ENCODE measurements at regions not wholly inside any gene's neighbourhood (a gene's known extent, or its start where the extent isn't known, plus 50 kb on each side); places are given as distances from the start of the nearest gene placed in this dataset.

DNA sequence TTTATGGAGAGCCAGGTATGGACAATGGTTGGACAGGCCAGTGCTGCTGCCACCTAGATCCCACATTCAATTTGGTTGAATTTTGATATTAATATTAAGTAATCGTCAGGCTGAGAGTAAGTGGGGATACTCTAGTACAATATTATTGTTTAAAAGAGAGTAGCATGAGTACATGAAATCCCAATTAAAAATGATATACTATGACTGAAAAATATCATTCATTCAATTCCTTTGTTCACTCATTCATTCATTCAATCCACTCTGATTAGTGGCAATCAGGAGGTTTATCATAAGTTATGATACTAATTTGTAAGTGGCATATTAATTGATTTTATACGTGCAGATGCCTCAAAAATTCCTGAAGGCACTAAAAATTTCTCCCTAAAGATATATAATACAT is 224.2 kb downstream of the DMRT2 start:
- WGBS, 2 donors (ENCODE audit: extremely low coverage in 2 of 2, insufficient read length in 2 of 2, insufficient replicate concordance in 1 of 2): no CpG with 5 or more reads among the region's 2 CpGs
- no peak overlapping the region for H3K4me2 ChIP-seq (ENCODE audit: insufficient read depth, low read length, poor library complexity, severe bottlenecking)
- no peak overlapping the region for H3K27ac ChIP-seq (replicated peaks; ENCODE audit: low read length)
- DNase-seq (ENCODE audit: low spot score): no peak
- H3K4ac ChIP-seq (ENCODE audit: low read length): no peak overlapping the region
- no peak overlapping the region for H3K4me3 ChIP-seq (ENCODE audit: low read length in 2 of 2)
- H2BK120ac ChIP-seq (ENCODE audit: low read depth, low read length): no peak overlapping the region
- H2AK5ac ChIP-seq (ENCODE audit: low read depth, low read length): no peak overlapping the region
- no peaks in the 10 kb centered on the region for H3K36me3 ChIP-seq (replicated peaks in 1 of 2; ENCODE audit: control insufficient read depth in 2 of 2, insufficient read depth in 2 of 2, low read length in 2 of 2)
- H3K4me1 ChIP-seq (ENCODE audit: control insufficient read depth in 2 of 2, insufficient read depth in 1 of 2, low read depth in 1 of 2, low read length in 2 of 2): peaks cover 0 to 5% of the 10 kb centered on the region in 2 donors
- H4K91ac ChIP-seq (ENCODE audit: low read depth, low read length, poor library complexity): no peak overlapping the region
- H3K18ac ChIP-seq (ENCODE audit: low read length): no peak overlapping the region
- no peak overlapping the region for H2BK15ac ChIP-seq (ENCODE audit: low read length)
- H3K14ac ChIP-seq (ENCODE audit: low read length): no peak overlapping the region
- no peak overlapping the region for H2AFZ ChIP-seq (ENCODE audit: low read length)
- H3K23ac ChIP-seq (ENCODE audit: low read depth, low read length, poor library complexity): no peak overlapping the region
- H3K9ac ChIP-seq (ENCODE audit: low read depth, low read length, poor library complexity): no peak overlapping the region
- H3K9me3 ChIP-seq (replicated peaks in 1 of 2; ENCODE audit: control insufficient read depth in 2 of 2, insufficient read depth in 1 of 2, low read depth in 1 of 2, low read length in 2 of 2): no peaks in the 10 kb centered on the region
- no peaks in the 10 kb centered on the region for H3K79me1 ChIP-seq (ENCODE audit: low read depth, low read length)
- no peak overlapping the region for H4K8ac ChIP-seq (ENCODE audit: low read depth, low read length)
- H2BK12ac ChIP-seq (ENCODE audit: low read length): no peak overlapping the region
- no peaks in the 10 kb centered on the region for H3K27me3 ChIP-seq (ENCODE audit: control insufficient read depth in 3 of 3, insufficient read depth in 3 of 3, low read depth in 1 of 3, low read length in 3 of 3)
- H2BK5ac ChIP-seq (ENCODE audit: low read length): no peak overlapping the region

DNA sequence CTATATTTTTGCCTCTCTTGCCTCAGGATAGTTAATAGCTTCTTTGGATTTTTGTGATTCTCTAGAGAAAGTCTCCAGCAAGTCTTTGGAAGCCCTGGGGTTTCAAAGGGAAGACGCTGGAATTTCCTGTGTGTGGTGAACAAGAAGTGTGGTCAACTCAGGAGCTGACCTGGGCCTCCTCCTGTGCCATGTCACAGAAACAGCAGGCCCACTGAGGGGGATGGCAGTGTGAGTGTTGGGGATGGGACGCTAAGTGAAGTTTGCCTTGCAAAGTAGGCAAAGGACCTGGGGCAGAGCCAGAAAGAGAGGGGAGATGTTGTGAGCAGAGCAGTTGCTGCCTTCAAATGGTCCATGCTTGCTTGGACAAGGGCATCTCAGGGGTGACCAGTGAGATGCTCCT is 226.3 kb downstream of the DMRT2 start:
- Histone ChIP-seq H3K9ac (ENCODE audit: low read depth, low read length, poor library complexity) (no peak overlapping the region), H3K4ac (ENCODE audit: low read length) (no peak overlapping the region), H3K4me1 (ENCODE audit: control insufficient read depth in 2 of 2, insufficient read depth in 1 of 2, low read depth in 1 of 2, low read length in 2 of 2) (peaks cover 0 to 3% of the 10 kb centered on the region in 2 donors), H2BK5ac (ENCODE audit: low read length) (no peak overlapping the region), H2BK12ac (ENCODE audit: low read length) (no peak overlapping the region), H3K23ac (ENCODE audit: low read depth, low read length, poor library complexity) (no peak overlapping the region), H3K4me2 (ENCODE audit: insufficient read depth, low read length, poor library complexity, severe bottlenecking) (no peak overlapping the region), H3K9me3 (replicated peaks in 1 of 2; ENCODE audit: control insufficient read depth in 2 of 2, insufficient read depth in 1 of 2, low read depth in 1 of 2, low read length in 2 of 2) (no peaks in the 10 kb centered on the region), H3K79me1 (ENCODE audit: low read depth, low read length) (no peaks in the 10 kb centered on the region), H2AFZ (ENCODE audit: low read length) (no peak overlapping the region), H3K4me3 (ENCODE audit: low read length in 2 of 2) (no peak overlapping the region), H2BK15ac (ENCODE audit: low read length) (no peak overlapping the region), H3K27ac (replicated peaks; ENCODE audit: low read length) (no peak overlapping the region), H2BK120ac (ENCODE audit: low read depth, low read length) (no peak overlapping the region), H4K8ac (ENCODE audit: low read depth, low read length) (no peak overlapping the region), H4K91ac (ENCODE audit: low read depth, low read length, poor library complexity) (no peak overlapping the region), H3K27me3 (ENCODE audit: control insufficient read depth in 3 of 3, insufficient read depth in 3 of 3, low read depth in 1 of 3, low read length in 3 of 3) (no peaks in the 10 kb centered on the region), H2AK5ac (ENCODE audit: low read depth, low read length) (no peak overlapping the region), H3K18ac (ENCODE audit: low read length) (no peak overlapping the region), H3K36me3 (replicated peaks in 1 of 2; ENCODE audit: control insufficient read depth in 2 of 2, insufficient read depth in 2 of 2, low read length in 2 of 2) (no peaks in the 10 kb centered on the region), H3K14ac (ENCODE audit: low read length) (no peak overlapping the region)
- DNase-seq (ENCODE audit: low spot score): no peak
- no CpG with 5 or more reads among the region's 2 CpGs for WGBS, 2 donors (ENCODE audit: extremely low coverage in 2 of 2, insufficient read length in 2 of 2, insufficient replicate concordance in 1 of 2)

DNA sequence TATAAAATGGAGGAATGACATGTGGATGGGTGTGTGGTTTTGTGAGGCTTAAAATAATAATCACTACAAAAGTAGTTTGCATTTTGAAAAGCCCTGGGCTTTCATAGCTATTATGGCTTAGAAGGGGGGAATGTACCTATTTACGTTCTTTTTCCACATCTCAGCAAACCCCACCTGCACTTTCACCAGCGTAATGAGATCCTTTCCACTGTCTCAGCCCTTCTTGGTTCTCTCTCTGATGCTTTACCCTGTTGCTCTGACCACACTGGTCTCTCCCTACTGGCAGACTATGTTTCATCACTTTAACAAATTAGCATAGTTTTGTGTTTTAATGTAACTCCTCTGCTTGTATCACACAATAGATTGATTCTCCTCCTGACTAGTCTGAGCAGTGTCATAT is 234.6 kb downstream of the DMRT2 start:
- Histone ChIP-seq H3K27ac (replicated peaks; ENCODE audit: low read length) (no peak overlapping the region), H3K23ac (ENCODE audit: low read depth, low read length, poor library complexity) (no peak overlapping the region), H2BK12ac (ENCODE audit: low read length) (no peak overlapping the region), H3K79me1 (ENCODE audit: low read depth, low read length) (no peaks in the 10 kb centered on the region), H2BK15ac (ENCODE audit: low read length) (no peak overlapping the region), H3K14ac (ENCODE audit: low read length) (no peak overlapping the region), H3K4me3 (ENCODE audit: low read length in 2 of 2) (no peak overlapping the region), H3K4me2 (ENCODE audit: insufficient read depth, low read length, poor library complexity, severe bottlenecking) (no peak overlapping the region), H3K27me3 (ENCODE audit: control insufficient read depth in 3 of 3, insufficient read depth in 3 of 3, low read depth in 1 of 3, low read length in 3 of 3) (no peaks in the 10 kb centered on the region), H3K9ac (ENCODE audit: low read depth, low read length, poor library complexity) (no peak overlapping the region), H2BK120ac (ENCODE audit: low read depth, low read length) (no peak overlapping the region), H3K4me1 (ENCODE audit: control insufficient read depth in 2 of 2, insufficient read depth in 1 of 2, low read depth in 1 of 2, low read length in 2 of 2) (no peaks in the 10 kb centered on the region), H2AFZ (ENCODE audit: low read length) (no peak overlapping the region), H4K8ac (ENCODE audit: low read depth, low read length) (no peak overlapping the region), H4K91ac (ENCODE audit: low read depth, low read length, poor library complexity) (no peak overlapping the region), H3K36me3 (replicated peaks in 1 of 2; ENCODE audit: control insufficient read depth in 2 of 2, insufficient read depth in 2 of 2, low read length in 2 of 2) (no peaks in the 10 kb centered on the region), H2AK5ac (ENCODE audit: low read depth, low read length) (no peak overlapping the region), H3K4ac (ENCODE audit: low read length) (no peak overlapping the region), H3K9me3 (replicated peaks in 1 of 2; ENCODE audit: control insufficient read depth in 2 of 2, insufficient read depth in 1 of 2, low read depth in 1 of 2, low read length in 2 of 2) (no peaks in the 10 kb centered on the region), H3K18ac (ENCODE audit: low read length) (no peak overlapping the region), H2BK5ac (ENCODE audit: low read length) (no peak overlapping the region)
- no peak for DNase-seq (ENCODE audit: low spot score)
- WGBS, 2 donors (ENCODE audit: extremely low coverage in 2 of 2, insufficient read length in 2 of 2, insufficient replicate concordance in 1 of 2): no CpG with 5 or more reads among the region's 2 CpGs

DNA sequence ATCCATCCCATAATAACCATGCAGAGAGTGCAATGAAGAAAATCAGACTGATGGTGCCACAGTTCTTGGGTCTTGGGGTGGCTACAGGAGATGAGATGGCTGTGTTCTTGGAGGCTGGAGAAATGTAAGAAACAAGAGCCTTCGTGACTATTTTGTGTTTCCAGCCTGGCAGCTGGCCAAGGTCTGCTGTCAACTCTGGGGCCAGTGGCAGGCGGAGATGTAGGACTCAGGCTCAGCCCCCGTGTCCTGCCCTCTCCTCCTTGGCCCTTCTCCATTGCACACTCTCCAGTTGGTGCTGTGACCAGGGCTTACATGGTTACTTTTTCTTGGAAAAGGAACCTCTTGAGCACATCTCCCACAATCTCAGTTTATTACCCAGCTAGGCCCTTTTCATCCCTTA is 235.4 kb downstream of the DMRT2 start:
- Histone ChIP-seq H3K27ac (replicated peaks; ENCODE audit: low read length) (no peak overlapping the region), H2BK15ac (ENCODE audit: low read length) (no peak overlapping the region), H3K27me3 (ENCODE audit: control insufficient read depth in 3 of 3, insufficient read depth in 3 of 3, low read depth in 1 of 3, low read length in 3 of 3) (no peaks in the 10 kb centered on the region), H3K18ac (ENCODE audit: low read length) (no peak overlapping the region), H3K36me3 (replicated peaks in 1 of 2; ENCODE audit: control insufficient read depth in 2 of 2, insufficient read depth in 2 of 2, low read length in 2 of 2) (no peaks in the 10 kb centered on the region), H3K4me1 (ENCODE audit: control insufficient read depth in 2 of 2, insufficient read depth in 1 of 2, low read depth in 1 of 2, low read length in 2 of 2) (no peaks in the 10 kb centered on the region), H4K91ac (ENCODE audit: low read depth, low read length, poor library complexity) (no peak overlapping the region), H3K9ac (ENCODE audit: low read depth, low read length, poor library complexity) (no peak overlapping the region), H3K79me1 (ENCODE audit: low read depth, low read length) (no peaks in the 10 kb centered on the region), H3K9me3 (replicated peaks in 1 of 2; ENCODE audit: control insufficient read depth in 2 of 2, insufficient read depth in 1 of 2, low read depth in 1 of 2, low read length in 2 of 2) (no peaks in the 10 kb centered on the region), H3K4me2 (ENCODE audit: insufficient read depth, low read length, poor library complexity, severe bottlenecking) (no peak overlapping the region), H4K8ac (ENCODE audit: low read depth, low read length) (no peak overlapping the region), H3K4ac (ENCODE audit: low read length) (no peak overlapping the region), H2BK120ac (ENCODE audit: low read depth, low read length) (no peak overlapping the region), H3K23ac (ENCODE audit: low read depth, low read length, poor library complexity) (no peak overlapping the region), H2AK5ac (ENCODE audit: low read depth, low read length) (no peak overlapping the region), H2BK12ac (ENCODE audit: low read length) (no peak overlapping the region), H3K14ac (ENCODE audit: low read length) (no peak overlapping the region), H2AFZ (ENCODE audit: low read length) (no peak overlapping the region), H3K4me3 (ENCODE audit: low read length in 2 of 2) (no peak overlapping the region), H2BK5ac (ENCODE audit: low read length) (no peak overlapping the region)
- DNase-seq (ENCODE audit: low spot score): no peak
- no CpG with 5 or more reads among the region's 3 CpGs for WGBS, 2 donors (ENCODE audit: extremely low coverage in 2 of 2, insufficient read length in 2 of 2, insufficient replicate concordance in 1 of 2)

Data from neuronal stem cell (in vitro differentiated cells).